ENCODE measurements at regions not wholly inside any gene's neighbourhood (a gene's known extent, or its start where the extent isn't known, plus 50 kb on each side); places are given as distances from the start of the nearest gene placed in this dataset.
"Not testable (repeated sequence)": the region's sequence is repeated elsewhere in the genome, so short reads cannot be mapped to it uniquely, and the experiment has no call there.

DNA sequence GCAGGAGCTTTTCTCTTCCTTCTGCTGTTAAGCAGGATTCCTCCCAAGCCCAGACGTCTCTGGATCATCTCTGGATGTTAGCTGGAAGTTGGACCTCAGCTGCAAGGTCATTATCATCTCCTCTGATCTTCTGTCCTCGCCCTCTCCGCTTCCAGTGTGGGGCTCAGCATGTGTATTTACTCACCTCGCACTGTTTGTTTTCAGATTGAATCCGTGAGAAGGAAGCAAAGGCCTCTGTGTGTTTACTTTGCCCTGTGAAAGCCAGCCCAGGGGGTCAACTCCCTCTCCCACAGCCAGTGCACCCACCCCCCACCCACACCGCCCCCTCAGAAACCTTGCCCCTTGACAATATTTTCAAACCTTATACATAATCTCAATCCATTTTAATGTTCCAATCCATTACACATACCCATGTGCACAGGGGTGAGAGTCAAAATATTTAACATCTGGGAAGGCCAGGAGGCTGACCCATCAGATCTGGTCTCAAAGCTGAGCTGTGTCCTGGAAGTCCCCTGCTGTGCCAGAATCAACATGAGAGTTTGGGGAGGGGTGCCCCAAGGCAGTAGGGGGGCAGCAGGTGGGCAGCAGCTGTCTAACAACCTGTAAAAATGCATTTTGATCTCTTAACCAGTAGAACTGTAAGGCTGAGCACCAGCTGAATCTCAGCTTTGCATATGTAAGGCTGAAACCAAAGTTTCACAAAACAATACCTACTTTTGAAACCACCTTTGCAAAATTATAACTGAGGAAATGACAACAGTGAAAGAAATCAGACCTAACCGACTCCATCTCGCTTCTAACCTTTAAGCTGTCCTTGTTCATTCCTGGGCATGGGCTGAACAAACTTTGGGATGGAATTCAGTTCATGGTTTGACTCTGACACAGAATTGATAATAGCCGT, 157.9 kb downstream of the ZNF664 start:
- DNase-seq (ENCODE audit: low read depth): no peak

DNA sequence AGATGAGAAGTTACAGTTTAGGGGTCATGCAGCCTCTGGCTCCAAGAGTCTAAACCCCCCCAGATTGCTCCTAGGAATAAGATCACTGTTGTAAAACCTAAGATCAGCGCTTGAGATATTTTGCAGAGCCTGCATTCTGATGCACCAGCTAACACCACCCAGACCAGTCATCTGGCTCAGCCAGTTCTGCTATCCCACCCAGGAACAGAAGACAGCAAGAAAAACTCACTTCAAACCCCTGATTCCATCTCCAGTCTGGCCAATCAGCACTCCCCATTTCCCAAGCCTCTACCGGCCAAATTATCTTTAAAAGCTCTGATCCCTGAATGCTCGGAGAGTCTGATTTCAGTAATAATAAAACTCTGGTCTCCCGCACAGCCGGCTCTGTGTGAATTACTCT, 158.6 kb downstream of the ZNF664 start:
- no peak for DNase-seq (ENCODE audit: low read depth)

DNA sequence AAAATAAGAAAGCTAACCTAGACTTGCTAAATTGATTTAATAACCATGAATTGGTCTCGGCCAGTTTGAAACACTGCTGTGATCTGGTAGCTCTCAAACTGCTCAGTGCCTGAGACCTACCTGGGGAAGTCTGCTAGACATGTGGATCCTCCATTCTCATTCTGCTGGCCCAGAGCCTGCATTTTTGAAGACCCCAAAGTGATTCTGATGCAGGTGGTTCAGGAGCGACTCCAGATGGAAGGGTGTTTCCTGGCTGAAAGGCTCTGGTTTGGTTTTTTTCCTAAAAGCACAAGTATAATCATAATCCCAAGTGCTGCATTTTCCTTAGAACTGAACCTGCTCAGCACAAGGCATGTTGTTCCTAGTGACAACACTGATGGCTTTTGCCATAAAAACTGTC, 159.5 kb downstream of the ZNF664 start:
- no peak for DNase-seq (ENCODE audit: low read depth)

DNA sequence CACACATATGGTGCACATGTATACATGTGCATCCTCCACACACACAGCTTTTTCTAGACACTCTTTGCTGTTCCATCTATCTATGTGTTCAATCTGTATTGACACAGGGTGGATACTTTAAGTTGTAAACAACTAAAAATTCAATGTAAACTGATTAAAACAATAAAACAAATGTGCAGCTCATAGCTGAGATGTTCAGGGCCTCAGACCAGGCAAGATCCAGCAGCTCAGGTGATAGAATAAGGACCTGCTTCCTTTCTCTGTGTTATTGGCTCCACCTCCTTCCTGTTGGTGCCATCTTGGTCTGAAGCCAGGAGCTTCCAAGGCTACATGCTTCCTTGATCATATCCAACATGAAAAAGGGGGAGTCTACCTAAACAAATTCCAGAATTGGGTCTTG, 158.1 kb upstream of the RFLNA start:
- no peak for DNase-seq (ENCODE audit: low read depth)

DNA sequence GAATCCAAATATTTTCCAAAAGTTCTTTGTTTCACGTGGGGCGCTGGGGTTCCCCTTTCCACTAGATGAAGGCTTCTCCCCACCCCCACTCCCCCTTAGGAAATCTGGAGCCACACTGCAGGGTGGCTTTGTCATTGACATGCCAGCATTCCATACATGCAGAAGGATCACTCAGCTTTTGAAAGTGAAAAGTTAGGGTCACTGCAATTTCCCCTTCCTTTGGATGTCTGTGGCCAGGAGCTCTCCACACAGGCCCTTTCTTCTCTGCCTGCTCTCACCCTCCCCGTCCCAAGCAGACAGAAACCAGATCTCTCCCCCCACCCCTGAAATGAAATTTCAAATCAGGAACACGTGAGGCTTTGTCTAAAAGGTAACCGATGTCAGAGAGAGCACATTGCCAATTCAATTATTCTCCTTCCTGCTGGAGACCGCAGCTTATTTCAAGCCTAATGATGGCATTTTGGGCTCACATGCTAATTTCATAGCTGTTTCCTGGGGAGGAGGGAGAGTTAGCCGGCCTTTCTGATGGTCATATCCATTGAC, 153.9 kb upstream of the RFLNA start:
- DNase-seq (ENCODE audit: low read depth): no peak

DNA sequence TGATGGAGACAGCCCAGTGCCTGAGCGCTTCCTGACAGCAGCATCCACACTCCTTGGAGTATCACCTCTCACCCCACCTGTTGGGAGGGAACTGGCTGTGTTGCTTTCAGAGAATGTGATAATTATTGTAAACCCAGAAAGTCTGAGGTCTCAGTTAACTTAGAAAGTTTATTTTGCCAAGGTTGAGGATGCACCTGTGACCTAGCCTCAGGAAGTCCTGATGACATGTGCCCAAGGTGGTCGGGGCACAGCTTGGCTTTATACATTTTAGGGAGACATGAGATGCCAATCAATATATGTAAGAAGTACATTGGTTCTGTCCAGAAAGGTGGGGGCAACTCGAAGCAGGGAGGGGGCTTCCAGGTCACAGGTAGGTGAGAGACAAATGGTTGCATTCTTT, 153.3 kb upstream of the RFLNA start:
- DNase-seq (ENCODE audit: low read depth): not testable (repeated sequence)

DNA sequence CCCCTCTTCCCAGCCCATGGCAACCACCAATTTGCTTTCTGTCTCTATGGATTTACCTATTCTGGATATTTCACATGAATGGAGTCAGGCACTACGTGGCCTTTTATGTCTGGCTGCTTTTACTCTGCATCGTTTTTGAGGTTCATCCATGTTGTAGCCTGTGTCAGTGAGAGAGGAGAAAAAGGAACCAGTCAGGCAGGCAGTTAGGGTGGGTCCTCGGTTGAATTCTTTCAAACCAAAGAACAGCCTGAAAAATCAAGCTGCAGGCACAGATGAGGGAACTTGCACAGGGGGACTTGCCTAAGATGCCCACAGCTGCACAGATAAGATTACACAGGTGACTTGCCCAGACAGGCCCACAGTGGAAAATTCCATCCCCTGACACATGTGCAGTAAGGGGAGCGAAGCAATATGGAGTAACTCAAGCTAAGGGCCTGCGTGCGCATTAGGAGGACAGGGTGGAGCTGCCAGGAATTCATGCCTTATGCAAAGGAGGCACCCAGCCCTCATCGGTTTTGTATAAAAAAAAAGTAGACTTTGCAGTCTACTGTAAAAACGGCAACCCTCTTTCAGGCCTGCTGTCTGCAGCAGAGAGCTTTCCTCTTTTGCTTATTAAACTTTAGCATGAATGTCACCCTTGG, 152.4 kb upstream of the RFLNA start:
- no peak for DNase-seq (ENCODE audit: low read depth)

DNA sequence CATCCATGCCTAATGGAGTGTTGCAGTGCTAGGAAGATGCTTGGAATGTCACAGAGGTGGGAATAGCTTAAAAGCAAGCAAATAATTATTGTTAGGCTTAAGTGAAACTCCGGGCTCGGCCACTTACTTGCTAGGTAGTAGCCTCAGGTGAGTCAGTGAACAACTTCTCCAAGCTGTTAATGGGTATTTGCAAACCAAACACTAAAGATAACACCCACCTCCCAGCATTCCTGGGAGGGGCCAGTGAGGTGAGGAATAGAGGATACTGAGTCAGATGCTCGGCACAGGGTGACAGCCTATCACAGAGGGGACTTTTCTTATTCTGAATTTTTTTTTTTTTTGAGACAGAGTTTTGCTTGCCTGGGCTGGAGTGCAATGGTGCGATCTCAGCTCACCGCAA, 151.2 kb upstream of the RFLNA start:
- DNase-seq (ENCODE audit: low read depth): no peak

DNA sequence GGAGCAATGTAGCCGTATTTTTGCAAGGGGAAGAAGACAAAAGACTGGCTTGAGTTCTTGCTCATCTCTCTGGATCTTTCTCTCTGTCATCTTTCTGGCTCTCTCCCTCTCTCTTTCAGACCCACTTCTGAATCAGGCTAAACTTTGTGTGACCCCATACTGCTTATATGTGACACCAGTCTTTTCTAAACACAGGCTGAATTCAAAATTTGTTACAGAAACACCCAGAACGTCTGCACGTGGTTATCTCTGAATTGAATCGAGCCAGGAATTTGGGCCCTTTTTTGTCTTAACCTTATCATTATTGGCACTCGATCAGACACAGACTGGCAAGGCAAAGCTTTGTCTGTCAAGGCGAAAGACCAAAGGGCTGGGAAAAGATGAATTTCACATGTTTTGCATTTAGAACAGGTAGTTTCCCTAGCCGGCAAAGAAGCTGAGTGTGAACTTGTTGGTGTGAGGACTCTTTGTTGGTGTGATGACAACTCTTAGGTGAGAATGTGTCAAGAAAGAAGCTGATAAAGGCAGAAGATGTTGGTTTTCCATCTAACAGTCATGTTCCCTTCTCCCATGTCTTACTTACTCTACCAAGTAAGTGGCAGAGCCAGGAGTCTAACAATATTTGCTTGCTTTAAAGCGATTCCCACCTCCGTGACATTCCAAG, 150.2 kb upstream of the RFLNA start:
- no peak for DNase-seq (ENCODE audit: low read depth)

DNA sequence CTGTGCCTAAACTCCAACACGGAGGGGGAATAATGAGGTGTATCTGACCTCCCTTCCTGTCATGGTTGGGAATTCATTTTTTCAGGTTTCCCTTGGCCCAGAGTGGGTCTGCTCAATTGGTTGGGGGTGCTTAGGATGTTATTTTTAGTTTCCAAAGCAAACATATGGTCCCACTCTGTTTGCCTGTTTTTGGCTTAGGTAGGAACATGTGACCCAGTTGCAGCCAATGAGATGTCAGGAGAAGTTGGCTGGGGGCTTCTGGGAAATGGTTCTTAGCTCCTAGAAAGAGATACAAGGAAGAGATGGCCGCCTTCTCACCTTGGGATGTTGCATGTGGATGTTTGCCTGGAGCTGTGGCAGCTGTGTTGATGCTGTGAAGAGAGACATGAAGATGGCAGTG, 147.9 kb upstream of the RFLNA start:
- DNase-seq (ENCODE audit: low read depth): no peak

DNA sequence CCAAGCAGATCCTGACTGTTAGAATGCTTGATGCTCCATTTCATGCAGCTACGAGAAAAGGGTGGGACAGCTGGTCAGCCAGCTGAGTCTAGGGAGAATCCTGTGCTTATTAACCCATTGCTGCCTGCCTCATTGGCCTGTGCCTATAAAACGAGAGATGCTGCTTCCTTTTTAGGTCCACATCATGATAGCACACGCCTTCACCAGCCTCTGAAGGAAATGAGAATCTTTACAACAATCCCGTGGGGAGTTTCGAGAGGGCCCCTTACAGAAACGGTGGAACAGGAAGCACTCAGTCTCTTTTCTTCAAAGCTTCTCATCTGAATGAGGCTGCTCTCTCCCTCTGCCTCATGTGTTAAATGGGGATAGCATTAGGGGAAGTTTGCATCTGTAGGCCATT, 147.3 kb upstream of the RFLNA start:
- DNase-seq (ENCODE audit: low read depth): no peak

DNA sequence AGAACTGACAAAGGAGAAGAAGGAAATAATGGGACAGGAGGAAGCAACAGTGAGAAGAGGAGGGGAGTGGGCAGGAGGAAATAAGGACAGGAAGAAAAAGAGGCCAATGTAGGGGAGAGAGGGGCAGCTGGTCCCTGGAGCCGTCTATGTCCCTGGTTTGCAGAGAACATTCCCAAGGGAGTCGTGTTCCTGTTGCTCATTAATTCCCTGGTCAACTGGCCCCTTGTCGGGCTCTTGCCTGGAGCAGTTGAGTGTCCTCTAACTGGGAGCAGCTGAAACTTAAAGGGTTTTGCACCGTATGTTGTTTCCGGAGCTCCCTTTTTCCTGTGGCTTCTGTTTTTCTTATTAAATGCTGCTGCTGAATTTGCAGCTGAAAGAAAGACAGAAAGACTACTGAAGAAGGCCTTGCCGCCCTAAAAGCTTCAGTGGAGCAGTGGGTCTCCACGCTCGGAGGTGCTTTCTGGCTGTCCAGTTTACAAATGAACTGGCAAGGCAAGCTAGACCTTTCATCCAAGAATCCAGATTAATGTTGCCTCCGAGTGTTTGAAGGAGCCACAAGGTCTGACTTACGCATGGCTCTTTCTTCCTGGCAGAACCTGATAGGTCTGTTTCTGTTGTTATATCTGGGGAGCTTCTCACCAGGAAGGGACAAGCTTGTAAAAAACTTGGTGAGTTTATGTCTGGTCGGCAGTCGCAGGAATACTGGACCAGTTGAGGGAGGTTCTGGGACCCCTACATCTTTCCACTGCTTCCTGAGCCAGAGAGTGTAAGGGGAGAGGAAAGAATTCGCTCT, 146.2 kb upstream of the RFLNA start:
- no peak for DNase-seq (ENCODE audit: low read depth)

DNA sequence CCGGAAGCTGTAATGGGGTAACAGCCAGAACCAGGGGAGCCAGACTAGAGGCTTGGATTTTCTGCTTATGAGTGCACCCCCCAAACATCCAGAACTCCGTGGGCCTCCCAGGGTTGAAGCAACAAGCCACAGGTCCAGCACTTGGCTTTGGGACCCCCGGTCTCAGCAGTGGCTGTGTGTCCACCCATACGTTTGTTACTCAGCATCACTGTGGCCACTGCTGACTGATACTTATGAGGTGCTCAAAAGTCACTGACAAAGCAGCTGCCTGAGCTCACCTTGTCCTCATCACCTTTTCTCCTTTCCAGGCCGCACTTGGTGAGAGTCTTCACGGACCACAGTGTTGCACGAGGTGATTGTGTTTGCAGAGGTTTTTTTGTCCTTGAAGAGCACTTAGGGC, 145.6 kb upstream of the RFLNA start:
- DNase-seq (ENCODE audit: low read depth): no peak

DNA sequence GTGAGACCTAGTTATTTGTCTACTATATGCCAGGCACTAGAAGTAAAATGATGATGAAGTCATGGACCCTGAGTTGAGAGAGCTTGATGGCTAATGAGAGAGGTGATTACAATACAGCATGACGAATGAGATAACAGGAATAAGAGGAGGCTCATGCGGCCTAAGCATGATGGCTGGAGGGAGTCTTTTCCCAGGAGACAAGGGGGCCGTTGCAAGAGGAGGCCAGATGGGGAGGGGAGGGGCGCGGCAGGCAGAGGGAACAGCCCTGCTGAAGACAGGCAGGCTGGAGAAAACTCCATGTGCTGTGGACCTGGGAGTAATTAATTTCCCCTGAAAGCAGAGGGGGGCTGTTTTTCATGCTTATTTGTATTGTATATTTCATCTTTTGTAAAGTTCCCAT, 144.7 kb upstream of the RFLNA start:
- DNase-seq (ENCODE audit: low read depth): no peak

DNA sequence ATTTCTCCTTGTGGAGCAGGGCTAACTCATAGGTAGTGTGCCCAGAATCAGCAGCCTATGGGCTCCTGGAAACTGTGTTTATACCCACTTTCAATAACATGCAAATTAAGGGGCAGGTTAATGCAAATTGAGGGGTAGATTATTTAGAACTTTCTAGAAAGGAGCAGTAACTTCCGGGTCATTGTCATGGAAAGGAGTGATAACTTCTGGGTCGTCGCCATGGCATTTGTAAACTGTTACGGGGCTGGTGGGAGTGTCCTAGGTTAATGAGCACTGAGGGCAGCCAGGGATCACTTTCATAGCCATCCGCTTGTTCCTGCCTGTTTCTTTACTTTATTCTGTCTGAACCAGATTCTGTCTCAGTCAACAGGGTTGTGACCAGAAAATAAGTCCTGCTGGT, 143.3 kb upstream of the RFLNA start:
- DNase-seq (ENCODE audit: low read depth): no peak

DNA sequence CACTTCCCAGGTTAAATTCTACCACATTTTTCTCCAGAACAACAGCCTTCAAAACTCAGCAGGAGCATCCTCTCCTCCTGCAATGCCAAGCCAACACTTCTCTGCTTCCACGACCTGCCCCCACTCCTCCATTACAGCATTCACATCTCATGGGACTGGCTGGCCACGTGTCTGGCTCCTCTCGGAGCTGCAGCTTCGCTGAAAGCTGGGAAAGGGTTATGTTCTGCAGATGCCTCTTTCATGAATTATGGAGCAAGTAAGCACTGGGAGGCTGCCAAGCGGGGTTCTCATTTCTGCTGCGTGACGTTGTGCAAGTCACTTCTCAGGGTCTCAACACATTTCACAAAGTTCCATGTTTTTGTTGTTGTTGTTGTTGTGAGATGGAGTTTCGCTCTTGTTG, 142.2 kb upstream of the RFLNA start:
- DNase-seq (ENCODE audit: low read depth): no peak

DNA sequence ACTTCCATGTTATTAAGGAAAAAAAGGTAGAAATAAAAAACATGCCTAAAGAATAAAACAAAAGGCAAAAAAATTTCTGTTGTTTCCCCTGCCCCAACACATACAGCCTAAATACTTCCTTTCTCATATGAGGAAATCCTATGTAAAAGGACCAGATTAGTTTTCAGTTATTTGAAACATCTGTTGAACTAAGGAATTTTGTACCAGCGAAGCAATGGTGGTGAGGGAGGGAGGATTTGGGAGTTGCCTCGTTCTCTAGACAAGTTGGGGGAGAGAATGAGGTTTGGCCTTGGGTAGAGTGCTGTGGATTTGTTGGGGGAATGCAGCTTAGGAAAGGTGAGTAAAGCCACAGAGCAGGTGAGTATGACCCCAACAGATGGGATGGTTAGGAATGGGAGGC, 141.5 kb upstream of the RFLNA start:
- no peak for DNase-seq (ENCODE audit: low read depth)

DNA sequence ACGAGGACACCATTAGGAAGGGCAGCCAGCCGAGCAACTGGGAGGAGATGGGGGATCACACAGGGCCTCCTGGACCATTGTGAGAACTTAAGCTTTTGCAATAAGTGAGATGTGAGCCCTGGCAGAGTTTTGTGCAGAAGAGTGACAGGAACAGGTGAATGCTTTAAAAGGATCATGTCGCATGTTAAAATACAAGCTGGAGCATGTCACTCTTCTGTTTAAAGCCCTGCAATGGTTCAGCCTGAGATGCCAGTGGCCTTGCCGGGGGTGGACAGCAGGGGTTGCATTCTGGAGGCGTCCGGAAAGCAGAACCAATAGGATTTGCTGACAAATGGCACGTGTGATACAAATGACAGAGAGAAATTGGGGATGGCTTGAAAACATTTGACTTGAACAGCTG, 137.5 kb upstream of the RFLNA start:
- no peak for DNase-seq (ENCODE audit: low read depth)

DNA sequence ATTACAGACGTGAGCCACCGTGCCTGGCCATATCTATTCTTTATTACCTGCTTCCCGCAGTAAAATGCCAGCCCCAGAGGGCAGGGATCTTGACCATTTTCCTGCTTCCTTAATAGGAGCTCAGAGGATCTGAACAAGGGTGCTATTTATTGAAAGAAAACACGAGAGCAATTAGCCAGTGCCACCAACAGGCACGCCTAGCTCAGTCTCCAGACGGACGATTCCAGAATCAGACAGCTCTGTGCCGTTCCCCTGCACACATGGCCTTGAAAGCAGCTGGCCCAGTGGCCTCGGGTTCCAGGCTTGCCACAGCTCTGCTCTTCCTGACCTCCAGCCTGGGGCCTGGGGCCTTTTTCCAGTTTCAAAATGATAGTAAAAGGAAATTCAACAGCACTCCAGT, 135.2 kb upstream of the RFLNA start:
- DNase-seq (ENCODE audit: low read depth): no peak

DNA sequence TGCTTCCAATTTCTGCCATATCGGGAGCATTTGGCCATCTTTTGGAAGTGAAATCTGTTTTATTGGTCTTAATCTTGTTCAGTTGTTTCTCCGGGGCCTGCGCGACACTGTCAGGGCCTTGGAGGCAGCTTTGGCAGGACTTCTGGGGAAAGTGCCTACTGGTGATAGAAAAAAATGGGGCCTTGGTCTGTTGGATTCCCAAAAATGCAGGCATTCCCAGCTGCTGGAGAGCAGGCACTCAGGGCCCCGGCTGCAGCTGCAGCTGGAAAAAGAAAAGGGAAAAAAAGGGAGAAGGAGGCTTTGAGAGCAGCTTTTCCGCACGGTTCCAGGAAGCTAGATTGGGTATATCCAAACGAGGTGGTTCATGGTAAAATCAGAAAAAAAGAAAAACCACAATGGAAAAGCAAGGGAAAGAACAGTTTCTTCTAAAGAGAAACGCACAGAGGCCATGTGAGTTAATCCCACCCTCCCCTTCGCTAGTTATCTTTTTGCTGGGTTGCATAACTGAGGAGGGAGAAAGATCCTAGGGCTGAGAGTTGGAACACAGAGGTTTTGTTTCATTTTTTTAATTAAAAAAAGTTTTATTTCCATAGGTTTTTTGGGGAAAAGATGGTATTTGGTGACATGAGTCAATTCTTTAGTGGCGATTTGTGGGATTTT, 134.7 kb upstream of the RFLNA start:
- no peak for DNase-seq (ENCODE audit: low read depth)

DNA sequence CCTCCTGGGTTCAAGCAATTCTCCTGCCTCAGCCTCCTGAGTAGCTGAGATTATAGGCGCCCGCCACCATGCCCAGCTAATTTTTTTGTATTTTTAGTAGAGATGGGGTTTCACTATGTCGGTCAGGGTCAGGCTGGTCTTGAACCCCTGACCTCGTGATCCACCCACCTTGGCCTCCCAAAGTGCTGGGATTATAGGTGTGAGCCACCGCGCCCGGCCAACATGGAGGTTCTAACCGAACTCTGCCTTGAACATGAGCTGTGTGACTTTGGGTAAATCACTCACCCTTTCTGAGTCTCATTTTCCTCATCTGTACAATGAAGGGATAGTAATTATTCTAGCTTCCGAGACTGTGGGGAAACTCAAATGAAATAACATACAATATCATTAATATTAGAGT, 133.5 kb upstream of the RFLNA start:
- not testable (repeated sequence) for DNase-seq (ENCODE audit: low read depth)

Measured in stimulated activated CD4-positive, alpha-beta T cell treated with anti-CD3 and anti-CD28 coated beads, Interleukin-2, amount 100 ng/mL, for 4 hours (primary cell).